Glutamatergic neuron (in vitro differentiated cells): ENCODE measurements at regions not wholly inside any gene's neighbourhood (a gene's known extent, or its start where the extent isn't known, plus 50 kb on each side); places are given as distances from the start of the nearest gene placed in this dataset.

ENCODE experiments used
- DNase-seq: peaks from one replicate; pipeline ENCODE4 v3.0.0; 2022
- H3K27ac Mint-ChIP-seq: one replicate; pipeline ENCODE4 v1.8.0; 2020; ENCODE audit warnings: mild to moderate bottlenecking, mixed read lengths, inconsistent platforms; ENCODE audit not compliant: unreplicated experiment
- H3K27me3 Mint-ChIP-seq: one replicate; pipeline ENCODE4 v1.8.0; 2020; ENCODE audit warnings: mild to moderate bottlenecking, moderate library complexity, mixed read lengths, inconsistent platforms; ENCODE audit not compliant: unreplicated experiment
- H3K36me3 Mint-ChIP-seq: one replicate; pipeline ENCODE4 v1.8.0; 2020; ENCODE audit warnings: mild to moderate bottlenecking, mixed read lengths, inconsistent platforms; ENCODE audit not compliant: unreplicated experiment
- H3K4me1 Mint-ChIP-seq: one replicate; pipeline ENCODE4 v1.8.0; 2020; ENCODE audit warnings: mild to moderate bottlenecking, low read depth, mixed read lengths, inconsistent platforms; ENCODE audit not compliant: unreplicated experiment
- H3K4me3 Mint-ChIP-seq: one replicate; pipeline ENCODE4 v1.8.0; 2020; ENCODE audit warnings: mild to moderate bottlenecking, mixed read lengths, inconsistent platforms; ENCODE audit not compliant: unreplicated experiment
- H3K9me3 Mint-ChIP-seq: one replicate; pipeline ENCODE4 v1.8.0; 2020; ENCODE audit warnings: mild to moderate bottlenecking, moderate library complexity, mixed read lengths, inconsistent platforms; ENCODE audit not compliant: unreplicated experiment
- TF ChIP-seq, protein P1 (sequence below): fragments of 200-600 bp; sonication (generic); IDR thresholded peaks from one replicate; pipeline ENCODE4 v1.5.0; 2021; ENCODE audit not compliant: partially characterized antibody, unreplicated experiment

DNA sequence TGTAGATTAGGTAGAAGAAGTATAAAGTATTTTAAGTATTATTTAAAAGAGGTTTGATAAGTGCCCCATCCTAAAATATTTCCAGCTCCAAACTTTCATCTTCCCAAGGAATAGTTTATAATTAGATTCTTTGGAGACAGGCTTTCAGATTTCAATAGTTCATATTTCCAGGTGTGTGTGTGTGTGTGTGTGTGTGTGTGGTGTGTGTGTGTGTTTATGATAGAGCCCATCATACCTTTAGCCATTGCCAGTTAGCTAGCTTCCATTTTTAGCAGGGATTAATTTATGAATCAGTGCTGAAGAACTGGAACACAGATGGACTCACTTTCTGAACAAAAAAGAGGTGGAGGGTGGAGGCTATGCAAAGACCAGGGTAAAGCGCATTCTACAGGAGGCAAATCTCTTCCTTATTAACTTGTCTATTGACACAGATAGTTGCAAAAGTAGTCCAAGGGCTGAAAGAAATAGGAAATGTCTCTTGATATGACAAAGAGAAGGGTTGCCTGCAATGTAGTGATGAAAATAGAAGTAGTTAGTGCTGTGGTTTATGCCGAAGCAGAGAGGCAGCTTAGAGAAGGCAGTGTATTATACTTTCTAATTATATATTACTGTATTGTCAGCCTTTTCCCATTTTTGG, 301.1 kb downstream of the MAN2A1 start:
- Mint-ChIP-seq H3K4me3 (no peak overlapping the region), H3K27ac (no peak overlapping the region), H3K27me3 (no peaks in the 10 kb centered on the region), H3K4me1 (no peaks in the 10 kb centered on the region), H3K36me3 (no peaks in the 10 kb centered on the region), H3K9me3 (no peaks in the 10 kb centered on the region)
- TF ChIP-seq, protein P1, sequence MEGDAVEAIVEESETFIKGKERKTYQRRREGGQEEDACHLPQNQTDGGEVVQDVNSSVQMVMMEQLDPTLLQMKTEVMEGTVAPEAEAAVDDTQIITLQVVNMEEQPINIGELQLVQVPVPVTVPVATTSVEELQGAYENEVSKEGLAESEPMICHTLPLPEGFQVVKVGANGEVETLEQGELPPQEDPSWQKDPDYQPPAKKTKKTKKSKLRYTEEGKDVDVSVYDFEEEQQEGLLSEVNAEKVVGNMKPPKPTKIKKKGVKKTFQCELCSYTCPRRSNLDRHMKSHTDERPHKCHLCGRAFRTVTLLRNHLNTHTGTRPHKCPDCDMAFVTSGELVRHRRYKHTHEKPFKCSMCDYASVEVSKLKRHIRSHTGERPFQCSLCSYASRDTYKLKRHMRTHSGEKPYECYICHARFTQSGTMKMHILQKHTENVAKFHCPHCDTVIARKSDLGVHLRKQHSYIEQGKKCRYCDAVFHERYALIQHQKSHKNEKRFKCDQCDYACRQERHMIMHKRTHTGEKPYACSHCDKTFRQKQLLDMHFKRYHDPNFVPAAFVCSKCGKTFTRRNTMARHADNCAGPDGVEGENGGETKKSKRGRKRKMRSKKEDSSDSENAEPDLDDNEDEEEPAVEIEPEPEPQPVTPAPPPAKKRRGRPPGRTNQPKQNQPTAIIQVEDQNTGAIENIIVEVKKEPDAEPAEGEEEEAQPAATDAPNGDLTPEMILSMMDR, result no peak
- DNase-seq, result no peak

DNA sequence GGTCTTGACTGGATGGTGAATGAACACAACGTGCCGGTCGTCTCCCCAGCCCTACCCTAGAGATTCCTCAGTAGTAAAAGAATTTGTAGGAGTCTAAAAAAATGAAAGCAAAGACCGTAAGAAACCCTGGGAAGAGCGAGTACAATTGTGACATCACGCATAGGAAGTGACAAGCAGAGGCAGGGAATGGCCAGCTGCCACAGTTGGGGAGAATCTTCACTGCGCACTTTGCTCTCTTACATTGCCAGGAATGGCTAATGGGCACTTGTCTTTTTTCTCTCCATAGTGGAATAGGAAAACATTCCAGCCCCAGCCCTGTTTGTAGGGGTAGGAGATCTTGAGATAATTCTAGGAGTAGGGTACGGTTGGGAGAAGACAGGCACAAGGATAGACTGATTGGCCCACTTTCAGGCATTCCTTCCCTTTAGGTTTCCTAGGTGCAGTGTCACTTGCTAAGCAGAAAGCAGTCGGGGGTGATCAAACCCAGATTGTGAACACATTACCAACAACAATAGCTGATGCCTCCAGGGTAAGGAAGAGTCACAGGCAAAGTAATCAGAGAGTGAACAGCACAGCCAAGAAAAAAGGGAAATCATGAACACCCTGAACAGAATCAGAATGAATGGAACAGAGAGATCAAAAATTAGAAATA, 302.7 kb downstream of the MAN2A1 start:
- H3K4me1 Mint-ChIP-seq, result no peaks in the 10 kb centered on the region
- no peak overlapping the region for H3K4me3 Mint-ChIP-seq
- H3K9me3 Mint-ChIP-seq, result no peaks in the 10 kb centered on the region
- TF ChIP-seq, protein P1, result no peak
- no peak for DNase-seq
- no peak overlapping the region for H3K27ac Mint-ChIP-seq
- H3K36me3 Mint-ChIP-seq, result no peaks in the 10 kb centered on the region
- H3K27me3 Mint-ChIP-seq, result no peaks in the 10 kb centered on the region

DNA sequence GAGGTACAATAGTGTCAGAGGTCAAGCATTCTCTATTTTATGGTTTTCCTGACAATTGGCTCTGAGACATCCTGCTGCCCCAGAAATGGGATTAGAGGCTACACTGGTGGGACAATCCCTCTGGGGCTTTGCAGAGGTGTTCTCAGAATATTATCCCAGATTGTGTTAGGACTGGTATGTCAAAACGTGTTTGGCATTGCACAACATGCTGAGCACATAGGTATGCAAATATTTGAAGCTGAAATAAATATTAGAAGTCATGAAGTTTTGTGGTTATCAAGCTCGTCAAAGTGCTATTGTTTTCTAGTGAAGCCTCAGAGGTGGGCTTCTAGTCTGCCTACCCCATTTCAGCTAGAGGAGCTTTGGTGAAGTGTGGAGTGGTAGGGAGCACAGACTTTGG, 304.4 kb downstream of the MAN2A1 start:
- Mint-ChIP-seq H3K9me3 (no peaks in the 10 kb centered on the region), H3K36me3 (no peaks in the 10 kb centered on the region), H3K4me3 (no peak overlapping the region), H3K4me1 (no peaks in the 10 kb centered on the region), H3K27ac (no peak overlapping the region), H3K27me3 (no peaks in the 10 kb centered on the region)
- no peak for DNase-seq
- TF ChIP-seq, protein P1, result no peak

DNA sequence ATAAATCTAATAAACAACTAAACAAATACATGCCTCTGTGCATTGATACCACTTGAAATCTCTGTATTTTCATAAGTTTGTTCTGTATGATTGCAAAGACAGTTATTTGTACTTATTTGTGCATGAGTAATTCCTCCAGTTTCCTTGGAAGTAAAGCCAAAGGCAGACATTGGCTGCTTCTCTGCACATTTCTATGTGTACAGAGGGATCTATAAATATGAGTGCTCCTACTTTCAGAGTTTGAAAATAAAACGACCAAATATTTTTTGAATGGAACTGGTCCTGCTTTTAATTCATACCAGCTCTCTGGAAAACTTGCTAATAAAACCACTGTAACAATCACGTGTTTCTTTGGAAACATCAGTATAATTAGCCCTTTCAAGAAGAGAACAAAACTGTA, 306.5 kb downstream of the MAN2A1 start:
- TF ChIP-seq, protein P1, result no peak
- no peak overlapping the region for H3K27ac Mint-ChIP-seq
- DNase-seq, result no peak
- H3K4me1 Mint-ChIP-seq, result no peaks in the 10 kb centered on the region
- no peak overlapping the region for H3K4me3 Mint-ChIP-seq
- no peaks in the 10 kb centered on the region for H3K9me3 Mint-ChIP-seq
- no peaks in the 10 kb centered on the region for H3K36me3 Mint-ChIP-seq
- H3K27me3 Mint-ChIP-seq, result no peaks in the 10 kb centered on the region

DNA sequence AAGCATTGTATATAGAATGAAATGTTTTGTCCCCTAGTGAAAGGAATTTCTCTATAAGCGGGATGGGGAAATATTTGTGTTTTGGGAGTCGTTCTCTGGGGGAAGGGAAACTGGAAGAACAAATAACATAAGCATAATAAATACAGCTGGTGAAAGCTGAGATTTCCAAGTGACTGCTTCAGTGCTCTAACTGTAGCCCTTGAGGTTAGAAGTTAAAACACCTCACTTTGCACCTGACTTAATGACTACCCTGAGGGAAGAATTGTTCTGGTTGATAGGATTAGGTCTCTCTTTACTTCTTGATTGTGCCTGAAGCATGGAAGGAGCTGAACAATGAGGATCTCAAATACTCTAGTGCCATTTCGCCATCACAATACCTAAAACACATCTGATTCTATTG, 307.4 kb downstream of the MAN2A1 start:
- no peak overlapping the region for H3K27ac Mint-ChIP-seq
- DNase-seq, result no peak
- no peaks in the 10 kb centered on the region for H3K36me3 Mint-ChIP-seq
- H3K4me3 Mint-ChIP-seq, result no peak overlapping the region
- H3K9me3 Mint-ChIP-seq, result no peaks in the 10 kb centered on the region
- no peaks in the 10 kb centered on the region for H3K27me3 Mint-ChIP-seq
- H3K4me1 Mint-ChIP-seq, result no peaks in the 10 kb centered on the region
- TF ChIP-seq, protein P1, result no peak
